ENCODE measurements at regions not wholly inside any gene's neighbourhood (a gene's known extent, or its start where the extent isn't known, plus 50 kb on each side); places are given as distances from the start of the nearest gene placed in this dataset.

DNA sequence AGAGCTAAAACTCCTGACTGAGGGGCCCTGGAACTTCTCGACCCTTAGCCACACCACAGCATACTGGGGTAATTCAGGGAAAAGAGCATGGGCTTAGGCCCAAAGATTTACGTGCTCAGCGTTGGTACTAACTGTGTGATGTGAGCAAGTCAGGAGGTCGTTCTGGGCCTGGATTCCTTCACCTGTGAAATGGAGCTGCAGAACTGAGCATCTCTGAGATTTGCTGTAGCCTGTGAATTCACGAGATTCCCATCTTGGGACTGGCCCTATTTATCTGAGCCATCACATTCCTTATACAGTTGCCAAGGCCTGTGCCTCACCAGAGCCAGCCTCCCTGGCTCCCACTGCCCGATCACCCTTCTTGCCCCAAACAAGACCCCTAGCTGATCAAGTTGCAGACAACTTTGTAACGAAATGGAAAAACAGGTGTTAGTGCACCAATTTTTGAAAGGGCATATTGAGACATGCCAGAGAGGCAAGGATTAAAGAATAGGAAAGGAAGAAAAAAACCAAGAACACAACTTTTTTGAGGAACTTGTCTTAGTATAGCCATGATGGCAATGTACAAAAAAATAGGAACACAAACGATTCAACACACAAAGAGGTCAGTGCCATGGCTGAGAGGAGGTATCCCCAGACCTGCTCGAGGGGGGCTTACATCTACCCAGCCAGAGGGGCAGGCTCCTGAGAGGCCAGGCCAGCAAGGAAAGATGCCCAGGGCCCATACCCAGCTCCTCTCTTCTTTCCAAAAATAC, 323.0 kb upstream of the JARID2 start:
- POLR2A ChIA-PET, result no interaction called here
- no peak for FAIRE-seq
- Histone ChIP-seq H3K27me3 (replicated peaks in 1 of 2; ENCODE audit: control insufficient read depth in 2 of 2, insufficient read depth in 2 of 2, low read length in 1 of 2) (no peaks in the 10 kb centered on the region; a peak in 1 of 4 replicates), H3K9me3 (replicated peaks; ENCODE audit: control insufficient read depth, insufficient read depth, low read length) (no peaks in the 10 kb centered on the region), H3K4me2 (ENCODE audit: control insufficient read depth, insufficient read depth) (no peak overlapping the region), H3K79me2 (ENCODE audit: control insufficient read depth, insufficient read depth, low read length) (no peaks in the 10 kb centered on the region), H3K36me3 (ENCODE audit: control insufficient read depth in 2 of 2, insufficient read depth in 2 of 2, low read length in 1 of 2) (no peaks in the 10 kb centered on the region), H2AFZ (ENCODE audit: control insufficient read depth, low read depth, low read length) (no peak overlapping the region), H4K20me1 (ENCODE audit: control insufficient read depth, insufficient read depth) (no peaks in the 10 kb centered on the region), H3K9ac (ENCODE audit: control insufficient read depth, insufficient read depth, low read length) (no peak overlapping the region), H3K4me3 (no peak overlapping the region), H3K4me1 (ENCODE audit: control insufficient read depth, insufficient read depth, low read length) (no peaks in the 10 kb centered on the region; the same call in 1 of the 2 replicates), H3K27ac (ENCODE audit: control insufficient read depth, insufficient read depth) (no peak overlapping the region)
- no peak for ATAC-seq
- CTCF ChIA-PET, result no interaction called here
- intact Hi-C loops (cut with micrococcal nuclease; ENCODE audit: unreplicated experiment) (no loop called here), in situ Hi-C loops (cut with MboI) (no loop called here)
- RAD21 ChIA-PET (ENCODE audit: unreplicated experiment), result no interaction called here
- BruUV-seq (replicated peaks), result no TSS peak
- no peak for DNase-seq (ENCODE audit: low read depth, low spot score)
- 33% methylated on average over 9 of the region's 9 CpGs for WGBS (ENCODE audit: insufficient coverage, insufficient replicate concordance, low lambda C conversion rate, missing lambda C conversion rate)
- SMC1A ChIA-PET (ENCODE audit: uncharacterized antibody, unreplicated experiment), result interaction anchor here (1.3 kb wide), 1 partner anchor 569 kb away, joined by 3 read pairs; no protein-coding TSS in a partner anchor
- TF ChIP-seq, protein P1, sequence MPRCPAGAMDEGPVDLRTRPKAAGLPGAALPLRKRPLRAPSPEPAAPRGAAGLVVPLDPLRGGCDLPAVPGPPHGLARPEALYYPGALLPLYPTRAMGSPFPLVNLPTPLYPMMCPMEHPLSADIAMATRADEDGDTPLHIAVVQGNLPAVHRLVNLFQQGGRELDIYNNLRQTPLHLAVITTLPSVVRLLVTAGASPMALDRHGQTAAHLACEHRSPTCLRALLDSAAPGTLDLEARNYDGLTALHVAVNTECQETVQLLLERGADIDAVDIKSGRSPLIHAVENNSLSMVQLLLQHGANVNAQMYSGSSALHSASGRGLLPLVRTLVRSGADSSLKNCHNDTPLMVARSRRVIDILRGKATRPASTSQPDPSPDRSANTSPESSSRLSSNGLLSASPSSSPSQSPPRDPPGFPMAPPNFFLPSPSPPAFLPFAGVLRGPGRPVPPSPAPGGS (IDR thresholded peaks at IDR 0.05; ENCODE audit: borderline replicate concordance, insufficient read depth, low read depth, low read length, poor library complexity, severe bottlenecking), result no peak
- no peak for TF ChIP-seq RAD51 (IDR thresholded peaks at IDR 0.05)
- TF ChIP-seq MEF2B (IDR thresholded peaks at IDR 0.05; ENCODE audit: partially characterized antibody, poor library complexity, severe bottlenecking), result no peak
- TF ChIP-seq, protein P2, sequence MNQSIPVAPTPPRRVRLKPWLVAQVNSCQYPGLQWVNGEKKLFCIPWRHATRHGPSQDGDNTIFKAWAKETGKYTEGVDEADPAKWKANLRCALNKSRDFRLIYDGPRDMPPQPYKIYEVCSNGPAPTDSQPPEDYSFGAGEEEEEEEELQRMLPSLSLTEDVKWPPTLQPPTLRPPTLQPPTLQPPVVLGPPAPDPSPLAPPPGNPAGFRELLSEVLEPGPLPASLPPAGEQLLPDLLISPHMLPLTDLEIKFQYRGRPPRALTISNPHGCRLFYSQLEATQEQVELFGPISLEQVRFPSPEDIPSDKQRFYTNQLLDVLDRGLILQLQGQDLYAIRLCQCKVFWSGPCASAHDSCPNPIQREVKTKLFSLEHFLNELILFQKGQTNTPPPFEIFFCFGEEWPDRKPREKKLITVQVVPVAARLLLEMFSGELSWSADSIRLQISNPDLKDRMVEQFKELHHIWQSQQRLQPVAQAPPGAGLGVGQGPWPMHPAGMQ (IDR thresholded peaks at IDR 0.05; ENCODE audit: borderline replicate concordance), result no peak
- TF ChIP-seq, protein P3, sequence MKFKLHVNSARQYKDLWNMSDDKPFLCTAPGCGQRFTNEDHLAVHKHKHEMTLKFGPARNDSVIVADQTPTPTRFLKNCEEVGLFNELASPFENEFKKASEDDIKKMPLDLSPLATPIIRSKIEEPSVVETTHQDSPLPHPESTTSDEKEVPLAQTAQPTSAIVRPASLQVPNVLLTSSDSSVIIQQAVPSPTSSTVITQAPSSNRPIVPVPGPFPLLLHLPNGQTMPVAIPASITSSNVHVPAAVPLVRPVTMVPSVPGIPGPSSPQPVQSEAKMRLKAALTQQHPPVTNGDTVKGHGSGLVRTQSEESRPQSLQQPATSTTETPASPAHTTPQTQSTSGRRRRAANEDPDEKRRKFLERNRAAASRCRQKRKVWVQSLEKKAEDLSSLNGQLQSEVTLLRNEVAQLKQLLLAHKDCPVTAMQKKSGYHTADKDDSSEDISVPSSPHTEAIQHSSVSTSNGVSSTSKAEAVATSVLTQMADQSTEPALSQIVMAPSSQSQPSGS (IDR thresholded peaks at IDR 0.05; ENCODE audit: low read length), result no peak
- no peak for TF ChIP-seq ASH2L (IDR thresholded peaks at IDR 0.05; ENCODE audit: borderline replicate concordance, low read depth)
- TF ChIP-seq JUNB (IDR thresholded peaks at IDR 0.05), result no peak
- no peak for TF ChIP-seq RAD21 (IDR thresholded peaks at IDR 0.05; ENCODE audit: insufficient read depth, low read depth, low read length)
- TF ChIP-seq GATAD2B (conservative IDR thresholded peaks at IDR 0.05; ENCODE audit: low read depth), result no peak
- TF ChIP-seq, protein P4, sequence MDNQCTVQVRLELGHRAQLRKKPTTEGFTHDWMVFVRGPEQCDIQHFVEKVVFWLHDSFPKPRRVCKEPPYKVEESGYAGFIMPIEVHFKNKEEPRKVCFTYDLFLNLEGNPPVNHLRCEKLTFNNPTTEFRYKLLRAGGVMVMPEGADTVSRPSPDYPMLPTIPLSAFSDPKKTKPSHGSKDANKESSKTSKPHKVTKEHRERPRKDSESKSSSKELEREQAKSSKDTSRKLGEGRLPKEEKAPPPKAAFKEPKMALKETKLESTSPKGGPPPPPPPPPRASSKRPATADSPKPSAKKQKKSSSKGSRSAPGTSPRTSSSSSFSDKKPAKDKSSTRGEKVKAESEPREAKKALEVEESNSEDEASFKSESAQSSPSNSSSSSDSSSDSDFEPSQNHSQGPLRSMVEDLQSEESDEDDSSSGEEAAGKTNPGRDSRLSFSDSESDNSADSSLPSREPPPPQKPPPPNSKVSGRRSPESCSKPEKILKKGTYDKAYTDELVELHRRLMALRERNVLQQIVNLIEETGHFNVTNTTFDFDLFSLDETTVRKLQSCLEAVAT (IDR thresholded peaks at IDR 0.05), result no peak
- TF ChIP-seq EZH2 (IDR thresholded peaks at IDR 0.05; ENCODE audit: borderline replicate concordance, control insufficient read depth, low read depth, low read length), result no peak
- TF ChIP-seq ZBED1 (IDR thresholded peaks at IDR 0.05; ENCODE audit: borderline replicate concordance), result no peak
- no peak for TF ChIP-seq BHLHE40 (IDR thresholded peaks at IDR 0.05; ENCODE audit: borderline replicate concordance in 1 of 2, low read depth in 2 of 2, low read length in 1 of 2)
- TF ChIP-seq SMAD5 (IDR thresholded peaks at IDR 0.05; ENCODE audit: low read depth), result no peak

All from GM12878 (cell line).